ENCODE measurements at regions not wholly inside any gene's neighbourhood (a gene's known extent, or its start where the extent isn't known, plus 50 kb on each side); places are given as distances from the start of the nearest gene placed in this dataset.
"Not testable (repeated sequence)": the region's sequence is repeated elsewhere in the genome, so short reads cannot be mapped to it uniquely, and the experiment has no call there.

DNA sequence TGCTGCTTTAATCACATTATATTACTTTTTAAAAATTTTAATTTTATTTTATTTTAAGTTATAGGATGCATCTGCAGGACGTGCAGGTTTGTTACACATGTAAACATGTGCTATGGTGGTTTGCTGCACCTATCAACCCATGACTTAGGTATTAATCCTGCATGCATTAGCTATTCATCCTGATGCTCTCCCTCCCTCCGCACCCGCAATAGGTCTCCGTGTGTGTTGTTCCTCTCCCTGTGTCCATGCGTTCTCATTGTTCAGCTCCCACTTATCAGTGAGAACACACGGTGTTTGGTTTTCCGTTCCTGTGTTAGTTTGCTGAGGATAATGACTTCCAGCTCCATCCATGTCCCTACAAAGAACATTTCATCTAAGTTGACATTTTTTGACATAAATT, 283.2 kb downstream of the CYRIA start:
- no peaks in the 10 kb centered on the region for H3K27me3 ChIP-seq (ENCODE audit: insufficient read depth)
- ChIA-PET CTCF (interaction anchor here (0.8 to 1.6 kb wide), 3 partner anchors 10 to 89 kb away, joined by 3 read pairs; no protein-coding TSS in a partner anchor), POLR2A (no interaction called here)
- H3K36me3 ChIP-seq (replicated peaks in 1 of 2; ENCODE audit: control insufficient read depth in 1 of 2, insufficient read depth in 2 of 2, low read length in 1 of 2) = no peaks in the 10 kb centered on the region
- WGBS (ENCODE audit: low lambda C conversion rate) = 50% methylated on average over 7 of the region's 7 CpGs
- H4K20me1 ChIP-seq (ENCODE audit: insufficient read depth) = 0 out of 2 replicates have a peak, but pooled peaks cover 4% of the 10 kb centered on the region
- peaks cover 0 to 5% of the 10 kb centered on the region in 2 experiments; a peak in 1 of 4 replicates for H3K4me1 ChIP-seq (ENCODE audit: control insufficient read depth in 1 of 2, insufficient read depth in 2 of 2, low read depth in 1 of 2, low read length in 1 of 2)
- no peak for DNase-seq
- H3K27ac ChIP-seq (ENCODE audit: low read depth in 2 of 2, low read length in 1 of 2) = no peak overlapping the region
- H3K9me3 ChIP-seq = peaks cover 5% of the 10 kb centered on the region
- no peak overlapping the region for H3K4me2 ChIP-seq
- no peak overlapping the region for H2AFZ ChIP-seq (ENCODE audit: low read depth)
- H3K79me2 ChIP-seq (ENCODE audit: insufficient read depth) = no peaks in the 10 kb centered on the region
- no peaks in the 10 kb centered on the region for H3K9me2 ChIP-seq
- no peak overlapping the region for H3K4me3 ChIP-seq (ENCODE audit: low read depth in 2 of 2, low read length in 1 of 2)
- no peak for TF ChIP-seq RCOR1 (IDR thresholded peaks at IDR 0.05; ENCODE audit: low read length)
- no peak for TF ChIP-seq SMC3 (IDR thresholded peaks at IDR 0.05; ENCODE audit: low read depth, low read length)
- no peak for TF ChIP-seq RXRA (IDR thresholded peaks at IDR 0.05; ENCODE audit: borderline replicate concordance, low read depth)
- no peaks in the 10 kb centered on the region for H3F3A ChIP-seq (replicated peaks; ENCODE audit: insufficient read depth)
- H3K9ac ChIP-seq = no peak overlapping the region

GRCh38 chr2:16381511-16381910, 284.1 kb downstream of the CYRIA start:
- H3K4me1 ChIP-seq (ENCODE audit: control insufficient read depth in 1 of 2, insufficient read depth in 2 of 2, low read depth in 1 of 2, low read length in 1 of 2) = peaks cover 0 to 3% of the 10 kb centered on the region in 2 experiments; a peak in 1 of 4 replicates
- TF ChIP-seq POLR2AphosphoS5 (IDR thresholded peaks at IDR 0.05; ENCODE audit: low read depth, low read length) (no peak), ELF1 (IDR thresholded peaks at IDR 0.05) (no peak), SIN3A (IDR thresholded peaks at IDR 0.05; ENCODE audit: borderline replicate concordance, low read depth, low read length) (no peak), RFX5 (IDR thresholded peaks at IDR 0.05; ENCODE audit: low read length) (no peak), TCF12 (IDR thresholded peaks at IDR 0.05) (no peak)
- TF ChIP-seq, protein P1, sequence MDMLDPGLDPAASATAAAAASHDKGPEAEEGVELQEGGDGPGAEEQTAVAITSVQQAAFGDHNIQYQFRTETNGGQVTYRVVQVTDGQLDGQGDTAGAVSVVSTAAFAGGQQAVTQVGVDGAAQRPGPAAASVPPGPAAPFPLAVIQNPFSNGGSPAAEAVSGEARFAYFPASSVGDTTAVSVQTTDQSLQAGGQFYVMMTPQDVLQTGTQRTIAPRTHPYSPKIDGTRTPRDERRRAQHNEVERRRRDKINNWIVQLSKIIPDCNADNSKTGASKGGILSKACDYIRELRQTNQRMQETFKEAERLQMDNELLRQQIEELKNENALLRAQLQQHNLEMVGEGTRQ (IDR thresholded peaks at IDR 0.05; ENCODE audit: borderline replicate concordance, low read depth, low read length) = no peak
- H3K27me3 ChIP-seq (ENCODE audit: insufficient read depth) = no peaks in the 10 kb centered on the region
- H3F3A ChIP-seq (replicated peaks; ENCODE audit: insufficient read depth) = no peaks in the 10 kb centered on the region
- no peak overlapping the region for H3K9ac ChIP-seq
- 0 out of 2 replicates have a peak, but pooled peaks cover 4% of the 10 kb centered on the region for H4K20me1 ChIP-seq (ENCODE audit: insufficient read depth)
- no peaks in the 10 kb centered on the region for H3K79me2 ChIP-seq (ENCODE audit: insufficient read depth)
- CTCF ChIA-PET = interaction anchor here (1.3 to 1.6 kb wide), 2 partner anchors 9 to 11 kb away, joined by 3 read pairs; no protein-coding TSS in a partner anchor
- 31% methylated on average over 2 of the region's 2 CpGs for WGBS (ENCODE audit: low lambda C conversion rate)
- no peak for DNase-seq
- no peak overlapping the region for H3K4me2 ChIP-seq
- H2AFZ ChIP-seq (ENCODE audit: low read depth) = no peak overlapping the region
- H3K36me3 ChIP-seq (replicated peaks in 1 of 2; ENCODE audit: control insufficient read depth in 1 of 2, insufficient read depth in 2 of 2, low read length in 1 of 2) = no peaks in the 10 kb centered on the region
- POLR2A ChIA-PET = no interaction called here
- peaks cover 5% of the 10 kb centered on the region for H3K9me3 ChIP-seq
- H3K27ac ChIP-seq (ENCODE audit: low read depth in 2 of 2, low read length in 1 of 2) = no peak overlapping the region
- H3K4me3 ChIP-seq (ENCODE audit: low read depth in 2 of 2, low read length in 1 of 2) = no peak overlapping the region
- H3K9me2 ChIP-seq = no peaks in the 10 kb centered on the region

DNA sequence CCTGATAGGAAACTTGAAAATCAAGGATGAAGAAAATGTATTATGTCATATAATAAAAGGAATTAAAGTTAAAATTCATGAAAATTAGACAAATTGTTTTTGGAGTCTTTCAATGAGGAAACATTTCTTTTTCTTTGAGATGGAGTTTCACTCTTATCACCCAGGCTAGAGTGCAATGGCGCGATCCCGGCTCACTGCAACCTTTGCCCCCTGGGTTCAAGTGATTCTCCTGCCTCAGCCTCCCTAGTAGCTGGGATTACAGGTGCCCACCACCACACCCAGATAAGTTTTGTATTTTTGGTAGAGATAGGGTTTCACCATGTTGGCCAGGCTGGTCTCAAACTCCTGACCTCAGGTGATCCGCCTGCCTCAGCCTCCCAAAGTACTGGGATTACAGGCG, 285.7 kb downstream of the CYRIA start:
- H3K9me2 ChIP-seq; H3K27me3 ChIP-seq (ENCODE audit: insufficient read depth); H2AFZ ChIP-seq (ENCODE audit: low read depth); H3K4me1 ChIP-seq (ENCODE audit: control insufficient read depth in 1 of 2, insufficient read depth in 2 of 2, low read depth in 1 of 2, low read length in 1 of 2); H3K36me3 ChIP-seq (replicated peaks in 1 of 2; ENCODE audit: control insufficient read depth in 1 of 2, insufficient read depth in 2 of 2, low read length in 1 of 2); H3K79me2 ChIP-seq (ENCODE audit: insufficient read depth); H3K9ac ChIP-seq; POLR2A ChIA-PET; H3K27ac ChIP-seq (ENCODE audit: low read depth in 2 of 2, low read length in 1 of 2); H3K4me3 ChIP-seq (ENCODE audit: low read depth in 2 of 2, low read length in 1 of 2); H3K9me3 ChIP-seq; DNase-seq; H3K4me2 ChIP-seq; H4K20me1 ChIP-seq (ENCODE audit: insufficient read depth); H3F3A ChIP-seq (replicated peaks; ENCODE audit: insufficient read depth): not testable (repeated sequence)
- CTCF ChIA-PET = interaction anchor here (0.6 to 1.0 kb wide), 3 partner anchors 9 to 23 kb away, joined by 3 read pairs; no protein-coding TSS in a partner anchor
- 72% methylated on average over 5 of the region's 5 CpGs for WGBS (ENCODE audit: low lambda C conversion rate)

GRCh38 chr2:16379061-16379460, 286.6 kb downstream of the CYRIA start:
- H3K27ac ChIP-seq (ENCODE audit: low read depth in 2 of 2, low read length in 1 of 2); H4K20me1 ChIP-seq (ENCODE audit: insufficient read depth); H3K4me3 ChIP-seq (ENCODE audit: low read depth in 2 of 2, low read length in 1 of 2); H3K36me3 ChIP-seq (replicated peaks in 1 of 2; ENCODE audit: control insufficient read depth in 1 of 2, insufficient read depth in 2 of 2, low read length in 1 of 2); H3K9me2 ChIP-seq; H3K27me3 ChIP-seq (ENCODE audit: insufficient read depth); POLR2A ChIA-PET; H2AFZ ChIP-seq (ENCODE audit: low read depth); H3K79me2 ChIP-seq (ENCODE audit: insufficient read depth); H3F3A ChIP-seq (replicated peaks; ENCODE audit: insufficient read depth); H3K4me1 ChIP-seq (ENCODE audit: control insufficient read depth in 1 of 2, insufficient read depth in 2 of 2, low read depth in 1 of 2, low read length in 1 of 2); DNase-seq; H3K9ac ChIP-seq; H3K4me2 ChIP-seq; H3K9me3 ChIP-seq: not testable (repeated sequence)
- CTCF ChIA-PET = interaction anchor here (0.5 to 1.6 kb wide), 3 partner anchors 10 to 731 kb away, joined by 3 to 5 read pairs (median 4); no protein-coding TSS in a partner anchor
- 43% methylated on average over 5 of the region's 5 CpGs for WGBS (ENCODE audit: low lambda C conversion rate)
